ENCODE measurements at regions not wholly inside any gene's neighbourhood (a gene's known extent, or its start where the extent isn't known, plus 50 kb on each side); places are given as distances from the start of the nearest gene placed in this dataset.
A peak's percentile ranks its signal among the peaks of the same experiment; 100 is the strongest.

DNA sequence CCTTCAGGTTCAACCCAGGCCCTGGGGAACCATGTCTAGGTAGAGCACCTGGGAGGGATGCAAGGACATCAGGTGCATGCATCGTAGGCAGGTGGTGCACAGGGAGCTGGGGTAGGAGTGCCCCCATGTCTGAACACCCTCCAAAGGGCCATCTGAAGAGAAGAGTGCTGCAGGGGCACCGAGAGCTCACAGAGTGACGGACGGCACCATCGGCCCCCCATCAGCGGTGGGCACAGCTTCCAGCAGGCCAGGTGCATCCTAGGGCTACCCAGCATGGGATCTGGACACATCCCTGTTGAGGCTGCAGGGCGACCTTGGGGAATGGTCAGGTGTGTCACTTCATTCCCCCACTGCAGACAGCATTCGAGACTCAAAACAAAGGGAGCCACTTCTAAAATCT, 138.3 kb upstream of the CDH4 start:
- H3K4me3 Mint-ChIP-seq (ENCODE audit: unreplicated experiment), result no peak overlapping the region
- no peak overlapping the region for H3K27ac Mint-ChIP-seq (ENCODE audit: unreplicated experiment)
- peaks cover 6% of the 10 kb centered on the region for H3K27me3 Mint-ChIP-seq (ENCODE audit: low read depth)
- no peak for DNase-seq (ENCODE audit: low spot score)
- no peaks in the 10 kb centered on the region for H3K9me3 Mint-ChIP-seq (ENCODE audit: low read depth)
- TF ChIP-seq, protein P1, sequence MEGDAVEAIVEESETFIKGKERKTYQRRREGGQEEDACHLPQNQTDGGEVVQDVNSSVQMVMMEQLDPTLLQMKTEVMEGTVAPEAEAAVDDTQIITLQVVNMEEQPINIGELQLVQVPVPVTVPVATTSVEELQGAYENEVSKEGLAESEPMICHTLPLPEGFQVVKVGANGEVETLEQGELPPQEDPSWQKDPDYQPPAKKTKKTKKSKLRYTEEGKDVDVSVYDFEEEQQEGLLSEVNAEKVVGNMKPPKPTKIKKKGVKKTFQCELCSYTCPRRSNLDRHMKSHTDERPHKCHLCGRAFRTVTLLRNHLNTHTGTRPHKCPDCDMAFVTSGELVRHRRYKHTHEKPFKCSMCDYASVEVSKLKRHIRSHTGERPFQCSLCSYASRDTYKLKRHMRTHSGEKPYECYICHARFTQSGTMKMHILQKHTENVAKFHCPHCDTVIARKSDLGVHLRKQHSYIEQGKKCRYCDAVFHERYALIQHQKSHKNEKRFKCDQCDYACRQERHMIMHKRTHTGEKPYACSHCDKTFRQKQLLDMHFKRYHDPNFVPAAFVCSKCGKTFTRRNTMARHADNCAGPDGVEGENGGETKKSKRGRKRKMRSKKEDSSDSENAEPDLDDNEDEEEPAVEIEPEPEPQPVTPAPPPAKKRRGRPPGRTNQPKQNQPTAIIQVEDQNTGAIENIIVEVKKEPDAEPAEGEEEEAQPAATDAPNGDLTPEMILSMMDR (IDR thresholded peaks at IDR 0.05), result no peak
- H3K4me1 Mint-ChIP-seq (ENCODE audit: low read depth), result peaks cover 21% of the 10 kb centered on the region
- no peaks in the 10 kb centered on the region for H3K36me3 Mint-ChIP-seq (ENCODE audit: low read depth)

DNA sequence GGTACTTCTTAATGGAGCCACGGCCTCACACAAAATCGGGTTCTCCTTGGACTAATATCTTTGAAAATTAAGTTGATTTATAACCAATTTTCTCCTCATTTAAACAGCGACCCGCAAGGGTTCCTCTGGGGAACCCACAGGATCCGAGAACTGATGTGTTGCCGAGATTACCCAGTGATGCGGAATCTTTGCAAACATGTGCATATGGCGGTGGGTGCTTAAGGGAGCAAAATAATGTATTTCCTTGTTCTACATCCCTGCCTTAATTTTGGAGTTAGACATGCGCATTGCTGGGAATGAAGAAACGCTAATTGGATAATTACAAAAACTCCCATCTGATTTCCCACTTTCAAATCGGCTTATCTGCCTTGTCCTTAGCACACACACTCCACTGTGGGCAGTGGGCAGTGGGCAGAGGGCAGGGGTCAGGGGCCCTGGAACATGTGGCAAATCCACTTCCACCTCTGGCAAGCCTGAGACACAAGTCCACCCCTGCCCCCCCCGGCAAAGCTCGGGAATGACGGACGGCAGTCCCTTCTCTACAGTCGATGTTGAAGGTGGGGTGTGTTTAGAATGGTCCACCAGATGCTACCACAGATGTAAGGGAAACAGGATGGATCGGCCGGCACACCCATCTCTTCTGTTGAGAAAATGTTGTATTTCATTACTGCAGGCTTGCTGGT, 137.4 kb upstream of the CDH4 start:
- Mint-ChIP-seq H3K27me3 (ENCODE audit: low read depth) (peaks cover 4% of the 10 kb centered on the region), H3K27ac (ENCODE audit: unreplicated experiment) (no peak overlapping the region), H3K36me3 (ENCODE audit: low read depth) (no peaks in the 10 kb centered on the region), H3K4me1 (ENCODE audit: low read depth) (peaks cover 21% of the 10 kb centered on the region), H3K4me3 (ENCODE audit: unreplicated experiment) (no peak overlapping the region), H3K9me3 (ENCODE audit: low read depth) (no peaks in the 10 kb centered on the region)
- TF ChIP-seq, protein P1 (IDR thresholded peaks at IDR 0.05), result no peak
- DNase-seq (ENCODE audit: low spot score), result no peak

DNA sequence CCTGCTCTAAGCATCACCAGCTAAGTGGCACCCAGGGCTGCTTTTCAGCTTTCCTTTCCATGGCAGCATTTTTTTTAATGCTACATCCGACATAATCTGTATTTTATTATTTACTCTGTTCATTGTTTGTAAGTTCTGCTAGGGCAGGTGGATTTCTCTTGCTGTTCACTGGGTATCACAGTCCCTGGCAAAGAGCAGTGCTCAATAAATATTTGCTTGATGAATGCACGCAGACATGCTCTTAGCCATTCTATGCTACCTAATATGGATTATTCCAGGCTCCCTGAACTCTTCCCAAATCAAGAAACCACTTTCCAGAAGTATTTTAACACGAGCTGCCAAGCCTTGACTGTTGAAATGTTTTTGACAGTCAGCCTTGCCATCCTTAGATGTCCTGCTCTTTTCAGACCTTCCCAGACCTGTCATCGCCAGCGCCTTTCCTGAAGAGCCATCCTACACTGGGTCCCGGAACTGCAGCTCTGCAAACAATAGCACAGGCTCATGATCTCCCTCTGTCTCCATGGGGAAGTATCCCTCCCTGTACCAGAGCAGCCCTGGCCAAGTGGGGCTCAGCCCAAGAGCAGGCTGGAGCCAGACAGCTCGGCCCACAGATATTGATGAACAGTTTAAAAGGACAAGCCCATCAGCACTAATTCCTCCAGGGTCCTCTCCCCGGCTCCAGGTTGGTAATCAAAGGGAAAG, 136.5 kb upstream of the CDH4 start:
- H3K27me3 Mint-ChIP-seq (ENCODE audit: low read depth), result peaks cover 4% of the 10 kb centered on the region
- H3K27ac Mint-ChIP-seq (ENCODE audit: unreplicated experiment), result no peak overlapping the region
- peaks cover 23% of the 10 kb centered on the region for H3K4me1 Mint-ChIP-seq (ENCODE audit: low read depth)
- TF ChIP-seq, protein P1 (IDR thresholded peaks at IDR 0.05), result no peak
- DNase-seq (ENCODE audit: low spot score), result no peak
- no peak overlapping the region for H3K4me3 Mint-ChIP-seq (ENCODE audit: unreplicated experiment)
- H3K36me3 Mint-ChIP-seq (ENCODE audit: low read depth), result no peaks in the 10 kb centered on the region
- no peaks in the 10 kb centered on the region for H3K9me3 Mint-ChIP-seq (ENCODE audit: low read depth)

DNA sequence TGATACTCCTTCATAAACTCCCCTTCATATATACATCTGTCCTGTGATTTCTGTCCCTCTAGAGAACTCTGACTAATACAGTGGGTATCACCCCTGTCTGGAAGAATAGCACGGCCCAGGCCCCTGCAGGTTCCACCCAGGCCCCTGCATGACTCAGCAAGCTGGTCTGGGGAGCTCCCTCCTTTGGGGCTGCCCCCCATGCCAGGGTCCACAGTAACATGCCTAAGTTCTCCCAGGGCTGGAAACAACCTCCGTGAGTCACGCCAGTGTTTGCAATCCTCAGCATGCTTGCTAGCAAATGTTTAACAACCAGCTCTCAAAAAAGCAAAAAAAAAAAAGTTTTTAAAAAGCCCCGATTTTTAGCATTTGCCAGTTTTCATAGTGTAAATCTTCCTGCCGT, 134.3 kb upstream of the CDH4 start:
- H3K4me1 Mint-ChIP-seq (ENCODE audit: low read depth), result peaks cover 26% of the 10 kb centered on the region
- no peaks in the 10 kb centered on the region for H3K9me3 Mint-ChIP-seq (ENCODE audit: low read depth)

More for the DNA sequence above, 134.3 kb upstream of the CDH4 start:
- Mint-ChIP-seq H3K27me3 (ENCODE audit: low read depth) (peaks cover 4% of the 10 kb centered on the region), H3K36me3 (ENCODE audit: low read depth) (no peaks in the 10 kb centered on the region), H3K27ac (ENCODE audit: unreplicated experiment) (peak overlapping the region; percentile 85), H3K4me3 (ENCODE audit: unreplicated experiment) (no peak overlapping the region)
- TF ChIP-seq, protein P1 (IDR thresholded peaks at IDR 0.05), result no peak
- no peak for DNase-seq (ENCODE audit: low spot score)
